Left lung (tissue), 4 donors: ENCODE measurements at regions not wholly inside any gene's neighbourhood (a gene's known extent, or its start where the extent isn't known, plus 50 kb on each side); places are given as distances from the start of the nearest gene placed in this dataset.

Experiments
- ATAC-seq: fragments of 200-7000 bp; cut with Tn5 transposase; one replicate; pipeline ENCODE4 v1.9.1; 2020; ENCODE audit warnings: moderate library complexity
- DNase-seq, 4 donors: peaks; one replicate each; pipeline ENCODE4 v3.0.0-alpha.2; 2013 to 2020
- H3K27ac ChIP-seq, 2 donors: fragments of 200-600 bp; sonication (generic) in 1 of 2; one replicate each; pipeline versions ENCODE4 v1.5.0 to v1.8.0; 2020 to 2021
- H3K27me3 ChIP-seq, 2 donors: fragments of 200-600 bp; sonication (generic) in 1 of 2; one replicate each; pipeline versions ENCODE4 v1.5.0 to v1.8.0; 2020 to 2021
- H3K36me3 ChIP-seq, 2 donors: fragments of 200-600 bp; sonication (generic) in 1 of 2; one replicate each; pipeline versions ENCODE4 v1.5.0 to v1.8.0; 2020 to 2021
- H3K4me1 ChIP-seq, 2 donors: fragments of 200-600 bp; one replicate each; pipeline ENCODE4 v1.8.0; 2021
- H3K4me3 ChIP-seq, 2 donors: fragments of 200-600 bp; sonication (generic) in 1 of 2; one replicate each; pipeline versions ENCODE4 v1.5.0 to v1.8.0; 2020 to 2021; ENCODE audit warnings: mild to moderate bottlenecking in 1 of 2
- H3K9me3 ChIP-seq, 2 donors: fragments of 200-600 bp; sonication (generic) in 1 of 2; one replicate each; pipeline versions ENCODE4 v1.5.0 to v1.8.0; 2020 to 2021
- intact Hi-C, 2 donors: fragments of 100-400 bp; cut with DNase I; formaldehyde crosslinking; loops; one replicate each; pipeline versions ENCODE4 v1.11.2 to v1.14.2; 2022
- TF ChIP-seq, protein P1 (sequence below), 2 donors: fragments of 200-600 bp; sonication (generic) in 1 of 2; IDR thresholded peaks; one replicate each; pipeline versions ENCODE4 v1.5.0 to v1.8.0; 2021; ENCODE audit warnings: antibody characterized with exemption in 2 of 2
- donor health status: DM: no; HTN: yes; CAD: no.
- donor health status: DM: no; HTN: no; CAD: no.

DNA sequence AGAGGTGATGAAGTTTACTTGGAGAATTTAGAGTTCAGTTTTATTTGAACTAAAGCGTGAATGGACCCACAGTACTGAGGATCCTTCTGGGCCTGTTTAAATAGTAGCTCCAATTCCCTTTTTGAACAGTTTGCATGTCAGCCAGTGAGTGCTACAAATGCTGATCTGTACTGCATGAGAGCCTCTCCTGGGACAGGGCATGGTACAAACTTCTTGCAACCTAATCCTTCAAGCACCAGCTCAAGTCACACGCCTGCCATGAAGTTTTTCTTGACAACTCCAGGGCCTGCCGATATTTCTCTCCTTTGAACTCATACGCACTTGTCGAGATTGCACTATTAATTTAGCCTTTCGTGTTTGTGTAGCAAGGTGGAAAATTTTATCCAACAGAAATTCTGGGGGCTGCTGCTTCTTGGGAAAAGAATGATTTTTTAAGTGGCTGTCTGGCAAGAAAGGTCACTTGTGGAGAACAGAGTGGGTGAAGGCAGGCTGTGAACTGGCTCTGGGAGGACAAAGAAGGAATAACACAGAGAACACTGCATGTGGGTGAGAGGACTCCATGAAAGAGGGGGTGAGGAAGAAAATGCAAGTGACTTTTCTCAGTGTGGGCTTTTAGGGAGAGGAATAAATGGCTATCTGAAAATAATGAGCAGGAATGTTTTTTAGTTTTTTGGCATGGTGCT lies 192.5 kb downstream of the NDFIP2 start:
- DNase-seq (peak in 2 of 4 donors; percentile 9 to 26), ATAC-seq (peak; percentile 89)
- Histone ChIP-seq H3K4me1 (peaks cover 0 to 3% of the 10 kb centered on the region in 2 donors), H3K9me3 (no peaks in the 10 kb centered on the region), H3K27me3 (no peaks in the 10 kb centered on the region), H3K36me3 (no peaks in the 10 kb centered on the region), H3K27ac (no peak overlapping the region), H3K4me3 (no peak overlapping the region)
- intact Hi-C loops: no loop called here
- TF ChIP-seq, protein P1, sequence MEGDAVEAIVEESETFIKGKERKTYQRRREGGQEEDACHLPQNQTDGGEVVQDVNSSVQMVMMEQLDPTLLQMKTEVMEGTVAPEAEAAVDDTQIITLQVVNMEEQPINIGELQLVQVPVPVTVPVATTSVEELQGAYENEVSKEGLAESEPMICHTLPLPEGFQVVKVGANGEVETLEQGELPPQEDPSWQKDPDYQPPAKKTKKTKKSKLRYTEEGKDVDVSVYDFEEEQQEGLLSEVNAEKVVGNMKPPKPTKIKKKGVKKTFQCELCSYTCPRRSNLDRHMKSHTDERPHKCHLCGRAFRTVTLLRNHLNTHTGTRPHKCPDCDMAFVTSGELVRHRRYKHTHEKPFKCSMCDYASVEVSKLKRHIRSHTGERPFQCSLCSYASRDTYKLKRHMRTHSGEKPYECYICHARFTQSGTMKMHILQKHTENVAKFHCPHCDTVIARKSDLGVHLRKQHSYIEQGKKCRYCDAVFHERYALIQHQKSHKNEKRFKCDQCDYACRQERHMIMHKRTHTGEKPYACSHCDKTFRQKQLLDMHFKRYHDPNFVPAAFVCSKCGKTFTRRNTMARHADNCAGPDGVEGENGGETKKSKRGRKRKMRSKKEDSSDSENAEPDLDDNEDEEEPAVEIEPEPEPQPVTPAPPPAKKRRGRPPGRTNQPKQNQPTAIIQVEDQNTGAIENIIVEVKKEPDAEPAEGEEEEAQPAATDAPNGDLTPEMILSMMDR (IDR thresholded peaks at IDR 0.05): no peak

DNA sequence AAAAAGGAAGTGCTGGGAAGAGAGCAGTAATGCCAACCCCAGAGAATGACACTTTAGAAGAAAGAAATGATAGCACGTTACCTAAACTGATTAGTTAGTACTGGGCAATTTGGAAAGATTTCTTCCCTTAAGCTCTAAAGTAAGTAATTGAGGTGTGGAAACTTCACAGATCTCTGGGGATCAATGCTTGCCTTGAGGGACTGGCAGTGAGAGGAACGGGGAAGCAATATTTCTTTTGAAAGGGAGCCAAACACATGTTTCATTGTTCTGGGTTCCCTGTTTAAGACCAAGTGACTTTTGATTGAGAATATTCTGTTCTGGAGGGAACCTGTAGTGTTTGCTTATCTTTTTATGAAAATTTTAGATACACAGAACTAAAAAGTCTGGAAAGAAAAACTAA lies 190.5 kb downstream of the NDFIP2 start:
- Histone ChIP-seq H3K9me3 (no peaks in the 10 kb centered on the region), H3K27me3 (no peaks in the 10 kb centered on the region), H3K4me3 (no peak overlapping the region), H3K36me3 (no peaks in the 10 kb centered on the region), H3K27ac (no peak overlapping the region), H3K4me1 (peaks cover 0 to 3% of the 10 kb centered on the region in 2 donors)
- DNase-seq (no peak), ATAC-seq (no peak)
- TF ChIP-seq, protein P1 (IDR thresholded peaks at IDR 0.05): no peak
- intact Hi-C loops: no loop called here

DNA sequence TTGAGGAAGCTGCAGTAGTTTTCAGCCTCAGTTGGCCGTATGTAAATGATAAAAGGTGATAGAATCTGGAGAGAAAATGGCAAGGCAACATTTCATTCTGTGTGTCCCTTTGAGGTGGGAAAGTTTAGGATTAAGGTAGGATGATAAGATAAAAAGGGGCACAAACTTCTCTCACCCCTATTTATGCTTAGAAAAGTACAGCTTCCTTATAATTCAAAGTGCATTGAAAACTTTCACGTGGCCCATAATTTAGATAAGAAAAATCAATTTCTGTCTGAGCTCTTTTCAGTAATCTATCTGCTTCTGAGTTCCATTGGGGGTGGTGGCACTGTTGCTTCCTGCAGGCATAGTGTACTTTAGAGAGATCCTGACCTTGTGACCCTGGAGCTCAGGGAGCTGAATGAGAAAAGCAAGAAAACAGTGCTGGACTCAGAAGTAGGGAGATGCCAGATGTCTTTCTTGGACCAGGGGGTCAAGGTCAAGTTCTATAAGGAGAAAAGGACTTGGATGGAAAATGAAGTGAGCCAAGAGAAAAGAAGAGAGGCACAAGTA lies 187.3 kb downstream of the NDFIP2 start:
- no peak overlapping the region for H3K4me3 ChIP-seq

DNA sequence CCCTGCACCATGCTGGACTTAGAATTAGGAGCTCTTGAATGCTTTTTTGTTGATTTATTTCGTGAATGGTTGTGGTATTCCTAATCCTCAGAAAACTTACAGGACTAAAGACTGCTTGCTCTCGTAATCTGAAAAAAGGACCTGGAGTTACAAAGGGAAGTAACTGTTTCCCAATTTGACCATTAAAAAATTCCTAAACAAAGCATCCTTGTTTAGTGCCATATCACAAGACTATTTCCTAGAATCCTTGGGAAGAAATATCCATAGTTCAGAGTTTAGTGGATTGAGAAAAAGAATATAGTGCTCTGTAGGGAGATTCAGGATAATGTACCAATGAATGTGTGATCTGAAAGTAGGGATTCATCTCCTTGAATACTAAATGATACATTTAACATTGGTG lies 186.8 kb downstream of the NDFIP2 start:
- no peak for DNase-seq
- no peaks in the 10 kb centered on the region for H3K27me3 ChIP-seq
- intact Hi-C loops: no loop called here
- H3K4me1 ChIP-seq: no peaks in the 10 kb centered on the region
- H3K36me3 ChIP-seq: no peaks in the 10 kb centered on the region
- H3K4me3 ChIP-seq: no peak overlapping the region
- no peak for ATAC-seq
- no peaks in the 10 kb centered on the region for H3K9me3 ChIP-seq
- TF ChIP-seq, protein P1 (IDR thresholded peaks at IDR 0.05): no peak
- no peak overlapping the region for H3K27ac ChIP-seq

More for the DNA sequence above, 187.3 kb downstream of the NDFIP2 start:
- intact Hi-C loops: no loop called here
- no peaks in the 10 kb centered on the region for H3K4me1 ChIP-seq
- no peaks in the 10 kb centered on the region for H3K27me3 ChIP-seq
- no peak for DNase-seq
- TF ChIP-seq, protein P1 (IDR thresholded peaks at IDR 0.05): no peak
- no peak for ATAC-seq
- no peak overlapping the region for H3K27ac ChIP-seq
- H3K36me3 ChIP-seq: no peaks in the 10 kb centered on the region
- H3K9me3 ChIP-seq: no peaks in the 10 kb centered on the region

DNA sequence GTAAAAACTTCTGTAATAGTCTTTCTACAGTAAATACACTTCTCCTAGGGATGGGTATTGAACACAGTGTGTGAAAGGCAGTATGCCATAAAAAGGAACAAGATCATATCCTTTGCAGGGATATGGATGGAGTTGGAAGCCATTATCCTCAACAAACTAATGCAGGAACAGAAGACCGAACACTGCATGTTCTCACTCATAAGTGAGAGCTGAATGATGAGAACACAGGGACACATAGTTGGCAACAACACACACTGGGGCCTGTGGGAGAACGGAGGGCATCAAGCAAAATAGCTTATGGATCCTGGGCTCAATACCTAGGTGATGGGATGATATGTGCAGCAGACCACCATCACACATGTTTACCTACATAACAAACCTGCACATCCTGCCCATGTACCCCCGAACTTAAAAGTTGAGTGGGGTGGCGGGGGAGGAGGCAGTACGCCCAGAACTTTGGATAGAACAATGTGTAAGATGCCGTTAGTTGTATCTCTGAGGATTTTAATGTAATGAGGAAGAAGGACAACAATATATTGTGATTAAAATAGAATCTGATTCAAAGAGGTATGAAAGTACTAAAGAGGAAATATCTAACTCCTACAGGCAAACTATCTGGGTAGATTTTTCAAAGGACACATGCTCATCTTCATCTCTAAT lies 183.2 kb downstream of the NDFIP2 start:
- Histone ChIP-seq H3K9me3 (no peaks in the 10 kb centered on the region), H3K36me3 (no peaks in the 10 kb centered on the region), H3K4me3 (no peak overlapping the region), H3K27ac (no peak overlapping the region), H3K4me1 (no peaks in the 10 kb centered on the region), H3K27me3 (no peaks in the 10 kb centered on the region)
- TF ChIP-seq, protein P1 (IDR thresholded peaks at IDR 0.05): no peak
- DNase-seq (no peak), ATAC-seq (no peak)
- intact Hi-C loops: no loop called here
